NCI-H526 treated with DMSO at 0.1 percent for 48 hours (cell line): ENCODE measurements at regions not wholly inside any gene's neighbourhood (a gene's known extent, or its start where the extent isn't known, plus 50 kb on each side); places are given as distances from the start of the nearest gene placed in this dataset.

ENCODE experiments used
- DNase-seq: peaks from one replicate; lab custom pipeline; 2025; lab: John Stamatoyannopoulos, UW

DNA sequence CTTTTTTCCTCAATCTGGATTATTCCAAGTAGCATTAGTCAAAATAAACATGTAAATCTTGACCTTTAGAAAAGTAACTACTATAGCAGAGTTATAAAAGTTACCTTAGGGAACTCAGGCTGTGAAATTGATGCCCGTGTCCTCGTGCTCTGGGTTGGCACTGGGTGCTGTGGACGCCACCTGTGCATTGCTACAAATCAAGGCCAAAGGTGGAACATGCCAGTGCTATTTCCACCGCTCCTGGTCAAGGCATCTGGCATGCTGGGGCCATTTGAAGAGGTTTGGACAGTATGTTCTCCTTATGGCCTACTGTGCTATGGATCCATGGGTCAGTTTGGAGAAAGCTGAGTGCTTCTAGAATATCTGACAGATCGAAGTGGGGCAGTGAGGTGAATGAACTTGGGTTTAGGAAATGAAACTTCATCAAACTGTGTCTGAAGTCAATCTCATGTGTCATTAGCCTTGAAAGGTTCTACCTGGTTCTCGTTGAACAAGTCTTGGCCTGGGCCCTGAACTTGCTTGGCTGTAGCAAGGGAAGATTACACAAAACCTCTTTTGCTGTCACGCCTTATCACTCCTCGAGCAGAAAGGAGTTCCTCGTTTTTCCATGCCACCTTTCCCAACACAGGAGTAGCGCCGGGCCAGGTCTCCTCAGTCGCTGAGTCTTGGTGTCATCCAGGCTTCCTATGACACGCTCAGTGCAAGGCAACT, 397.6 kb upstream of the RGMA start:
- DNase-seq, result no peak

DNA sequence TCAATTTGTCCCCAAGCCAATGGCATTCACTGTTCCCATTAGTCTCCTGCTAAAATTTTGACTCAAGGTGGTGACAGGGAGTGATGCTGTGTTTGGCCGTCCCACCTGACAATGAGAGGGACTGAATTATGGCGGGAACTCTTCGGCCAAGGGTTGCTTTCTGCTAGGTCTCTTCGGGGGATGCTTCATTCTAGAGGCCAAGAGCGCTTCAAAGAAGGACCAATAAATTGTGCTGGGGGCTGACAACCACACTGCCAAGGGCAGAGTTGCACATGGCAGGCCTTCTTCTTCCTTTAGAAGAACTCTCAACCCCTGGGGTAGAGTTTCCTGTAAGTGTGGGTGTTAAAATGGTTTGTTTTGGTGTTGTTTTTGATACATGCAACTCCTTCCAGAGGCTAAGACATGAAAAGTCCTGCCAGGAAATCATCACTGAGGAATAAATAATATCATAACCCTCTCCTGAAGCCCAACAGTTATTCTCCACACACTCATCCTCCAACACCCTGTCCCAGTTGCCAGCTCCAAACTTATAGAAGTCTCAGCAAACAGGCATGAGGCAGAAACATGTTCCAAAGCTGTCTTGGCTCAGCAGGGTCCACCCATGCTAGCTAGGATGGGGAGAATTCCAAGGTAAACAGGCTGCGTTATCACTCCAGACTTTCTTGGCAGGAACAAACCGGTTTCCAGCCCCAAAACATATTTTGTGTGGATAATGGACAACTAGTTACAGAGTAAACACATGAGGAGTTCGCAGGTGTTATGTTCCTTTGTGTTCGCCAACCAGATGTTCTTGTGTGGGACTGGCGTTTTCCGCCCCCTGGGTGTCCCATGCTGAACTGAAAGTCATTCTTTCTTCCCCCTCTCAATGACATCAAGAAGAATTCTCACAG, 396.7 kb upstream of the RGMA start:
- no peak for DNase-seq

DNA sequence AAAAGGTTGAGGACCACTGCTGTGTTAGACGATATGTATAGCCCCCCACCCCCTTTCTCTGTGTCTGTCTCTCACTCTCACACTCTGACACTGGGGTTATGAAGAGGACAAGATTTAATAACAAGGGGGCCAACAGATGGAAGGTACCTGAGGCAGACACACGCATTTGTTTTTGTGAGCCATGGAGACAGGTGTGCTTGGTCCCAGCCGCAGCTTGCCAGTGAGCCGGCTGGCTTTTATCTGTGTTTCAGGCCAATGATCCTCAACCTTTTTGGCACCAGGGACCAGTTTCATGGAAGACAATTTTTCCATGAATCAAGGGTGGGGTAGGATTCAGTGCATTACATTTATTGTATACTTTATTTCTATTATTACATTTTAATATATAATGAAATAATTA, 394.9 kb upstream of the RGMA start:
- DNase-seq, result no peak

DNA sequence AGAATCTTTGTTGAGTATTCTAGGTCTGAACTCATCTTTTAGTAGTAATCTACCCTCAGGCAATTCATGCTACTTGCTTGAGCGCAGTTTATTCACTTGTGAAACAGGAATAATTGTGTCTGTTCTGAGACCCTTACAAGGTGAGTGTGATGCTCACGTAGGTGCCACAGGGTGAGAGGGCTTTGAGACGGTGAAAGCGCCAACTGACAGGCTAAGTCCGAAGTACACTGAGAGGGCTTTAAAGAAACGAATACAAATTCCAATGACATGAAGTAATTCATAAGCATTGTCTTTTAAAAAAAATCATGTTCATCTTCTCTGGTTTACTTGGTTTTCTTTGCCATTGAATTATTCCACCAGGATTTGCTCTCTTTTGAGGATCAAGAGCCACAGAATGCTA, 393.7 kb upstream of the RGMA start:
- no peak for DNase-seq

DNA sequence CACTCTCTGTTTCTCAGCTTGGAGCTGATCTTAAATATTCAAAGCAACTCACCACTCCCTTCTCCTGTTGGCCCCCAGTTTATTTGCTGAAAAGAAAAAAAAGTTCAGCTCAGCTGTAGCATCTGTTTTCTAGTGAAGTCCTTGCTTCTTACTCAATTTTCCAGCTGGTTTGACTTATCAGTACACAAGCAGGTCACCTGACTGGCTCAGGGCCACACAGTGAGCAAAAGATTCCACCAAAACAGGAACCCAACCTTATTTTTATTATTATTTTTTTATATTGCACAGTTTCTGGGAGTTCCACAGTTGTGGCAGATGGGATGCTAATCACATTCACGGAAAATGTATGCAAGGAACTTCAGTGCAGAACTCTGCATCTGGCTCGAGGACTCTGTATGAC, 390.7 kb upstream of the RGMA start:
- DNase-seq, result no peak

DNA sequence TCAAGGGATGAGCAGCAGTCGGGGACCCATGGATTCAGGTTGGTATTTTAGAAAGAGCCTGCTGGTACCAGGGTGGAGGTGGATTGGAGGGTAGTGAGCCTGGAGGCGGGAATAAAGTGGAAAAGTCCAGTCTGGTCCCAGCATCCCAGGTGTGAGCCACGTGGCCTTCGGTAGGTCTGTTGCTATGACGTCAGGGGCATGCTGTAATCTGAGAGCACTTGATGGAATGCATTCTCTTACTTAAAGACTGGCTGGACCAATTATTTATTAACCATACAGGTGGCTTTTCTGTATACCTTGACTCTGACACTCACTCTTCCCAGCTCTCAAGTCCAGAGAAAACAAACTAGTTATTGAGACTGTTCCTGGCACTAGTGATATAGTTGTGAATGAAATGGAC, 389.9 kb upstream of the RGMA start:
- no peak for DNase-seq

DNA sequence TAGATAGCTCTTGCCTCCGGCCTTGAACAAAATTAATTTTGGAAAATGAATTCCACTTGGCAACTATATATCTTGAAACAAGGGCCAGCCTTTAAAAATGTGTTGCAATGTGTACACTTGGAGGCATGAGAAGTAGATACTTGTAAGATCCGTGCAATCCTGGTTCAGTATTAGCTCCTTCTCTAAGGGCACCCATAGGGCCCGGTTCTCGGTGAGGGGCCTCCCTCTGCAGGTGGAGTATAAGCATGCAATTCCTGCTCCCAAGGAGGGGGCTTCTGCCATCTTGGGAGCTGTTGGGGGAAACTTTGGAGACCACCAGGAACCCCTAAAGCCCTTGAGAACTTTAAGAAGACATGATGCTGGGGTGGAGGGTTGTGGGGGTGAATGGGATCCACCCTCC, 388.7 kb upstream of the RGMA start:
- no peak for DNase-seq

DNA sequence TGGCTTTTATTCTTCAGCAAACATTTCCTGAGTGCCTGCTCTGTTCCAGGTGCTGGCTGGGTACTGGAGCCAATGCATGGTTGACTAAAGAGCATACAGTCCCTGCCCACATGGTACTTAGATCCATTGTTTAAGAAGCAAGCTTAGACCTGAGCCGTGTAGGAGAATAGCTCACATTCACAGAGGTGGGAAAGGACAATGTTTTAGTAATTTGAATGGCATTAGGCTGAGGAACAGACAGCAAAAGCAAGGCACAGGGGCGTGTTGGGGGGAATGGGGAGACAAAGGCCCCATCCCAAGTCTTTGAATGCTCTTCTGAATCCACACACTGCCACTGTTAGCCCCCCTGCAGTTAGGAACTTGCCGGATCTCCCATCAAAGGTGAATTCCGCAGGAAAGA, 388.2 kb upstream of the RGMA start:
- DNase-seq, result no peak

DNA sequence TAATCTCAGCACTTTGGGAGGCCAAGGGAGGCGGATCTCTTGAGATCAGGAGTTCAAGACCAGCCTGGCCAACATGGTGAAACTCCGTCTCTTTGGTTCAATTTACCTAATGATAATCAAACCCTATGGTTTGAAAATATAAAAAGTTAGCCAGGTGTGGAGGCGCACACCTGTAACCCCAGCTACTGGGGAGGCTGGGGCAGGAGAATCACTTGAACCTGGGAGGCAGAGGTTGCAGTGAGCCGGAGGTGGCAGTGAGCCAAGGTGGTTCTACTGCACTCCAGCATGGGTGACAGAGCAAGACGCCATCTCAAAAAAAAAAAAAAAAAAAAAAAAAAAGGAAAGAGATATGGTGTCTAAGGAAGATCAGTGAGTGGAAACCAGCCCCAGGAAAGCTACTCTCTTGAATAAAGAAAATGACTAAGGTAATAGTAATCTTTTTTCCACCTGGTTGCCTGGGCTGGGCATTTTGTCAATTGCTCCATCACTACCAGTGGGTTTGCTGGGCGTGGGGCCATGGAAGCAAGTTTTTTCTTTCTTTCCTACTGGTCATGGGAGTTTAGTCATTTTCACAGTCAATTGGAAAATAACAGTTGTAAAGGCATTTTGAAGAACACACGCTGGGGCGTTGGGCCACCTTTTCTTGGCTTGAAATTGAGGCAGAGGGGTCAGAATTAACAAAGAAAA, 387.6 kb upstream of the RGMA start:
- DNase-seq, result no peak

DNA sequence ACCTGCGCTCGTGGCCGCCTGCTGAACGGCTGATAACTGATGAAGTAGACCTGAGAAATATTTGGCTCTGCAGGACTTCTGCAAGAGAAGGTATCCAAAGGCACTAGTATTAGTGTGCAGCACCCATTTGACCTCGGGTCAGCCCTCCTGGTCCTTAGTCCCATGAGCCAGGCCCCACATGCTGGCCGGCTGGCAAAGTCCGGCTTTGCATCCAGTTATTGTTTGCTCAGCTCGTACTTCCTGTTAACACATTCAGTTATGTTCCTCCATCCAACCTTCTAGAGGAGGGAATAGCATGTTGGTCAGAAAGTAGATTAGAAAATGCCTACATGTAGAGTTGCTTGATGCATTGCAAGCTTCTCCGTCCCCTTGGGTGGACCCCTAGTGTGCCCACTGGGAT, 385.7 kb upstream of the RGMA start:
- no peak for DNase-seq

DNA sequence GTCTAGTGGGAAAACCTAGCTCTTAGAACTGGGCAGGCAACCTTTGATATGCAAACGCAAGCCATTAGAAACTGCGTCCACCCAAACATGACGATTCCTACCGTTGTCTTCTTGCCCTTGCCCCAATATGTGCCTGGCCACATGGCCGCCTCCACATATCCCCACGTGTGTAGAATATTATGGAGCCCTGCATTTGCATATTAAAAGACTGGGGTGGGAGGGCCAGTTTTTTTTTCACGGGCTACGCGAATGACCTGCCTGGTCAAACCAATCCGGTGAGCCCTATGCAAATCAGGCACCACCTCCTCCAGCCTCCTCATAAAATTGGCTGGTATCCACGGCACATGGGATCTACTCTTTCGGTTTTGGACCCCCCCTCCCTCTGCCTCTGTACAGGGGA, 381.0 kb upstream of the RGMA start:
- DNase-seq, result no peak

DNA sequence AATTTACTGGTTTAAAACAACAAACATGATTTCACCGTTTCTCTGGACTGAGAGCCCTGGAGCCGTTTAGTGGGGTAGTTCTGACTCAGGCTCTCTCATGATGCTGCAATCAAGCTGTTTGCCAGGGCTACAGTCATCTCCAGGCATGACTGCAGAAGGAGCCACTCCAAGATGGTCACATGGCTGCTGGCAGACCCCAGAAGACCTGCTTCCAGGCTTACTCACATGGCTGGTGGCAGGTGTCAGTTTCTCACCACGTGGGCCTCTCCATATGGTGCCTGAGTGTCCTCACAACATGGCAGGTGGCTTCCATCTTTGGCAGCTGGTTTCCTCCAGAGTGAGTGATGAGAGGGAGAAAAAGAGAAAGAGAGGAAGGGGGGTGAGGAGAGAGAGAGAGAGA, 378.3 kb upstream of the RGMA start:
- DNase-seq, result no peak

DNA sequence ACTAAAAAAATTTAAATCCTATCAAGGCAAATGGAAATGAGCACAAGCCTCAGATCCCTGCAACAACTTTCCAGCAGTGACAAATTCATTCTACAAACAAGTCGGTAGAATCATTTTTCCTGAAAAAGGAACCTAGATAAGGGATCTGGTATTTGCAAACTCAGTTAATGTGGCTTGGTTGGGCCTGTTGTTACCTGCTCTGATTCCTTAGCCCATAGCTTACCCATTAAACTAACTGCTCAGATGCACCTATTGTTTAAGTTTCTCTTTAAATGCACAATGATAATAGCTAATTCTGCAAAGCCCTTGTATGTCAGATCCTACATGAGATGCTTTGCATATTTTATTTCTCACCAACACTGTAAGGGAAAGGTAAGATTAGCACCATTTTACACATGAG, 377.4 kb upstream of the RGMA start:
- DNase-seq, result no peak

DNA sequence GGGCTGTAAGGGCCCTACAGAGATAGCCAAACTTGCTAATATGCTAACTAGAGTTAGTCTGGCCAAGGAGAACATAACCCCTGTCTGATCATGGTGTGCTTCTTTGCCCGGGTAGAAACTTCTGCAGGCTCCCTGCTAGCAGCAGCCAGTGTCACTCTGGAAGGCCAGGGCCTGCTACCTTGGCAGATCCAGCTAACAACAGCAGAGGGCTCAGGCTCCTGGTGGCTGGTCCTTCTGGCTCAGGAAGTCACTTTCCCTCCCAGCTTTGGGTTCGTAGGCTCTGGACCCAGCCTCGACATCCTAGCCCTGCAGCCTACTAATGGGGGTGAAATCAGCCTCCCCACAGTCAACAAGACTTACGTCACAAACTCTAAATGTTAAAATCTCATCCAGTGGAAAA, 373.7 kb upstream of the RGMA start:
- DNase-seq, result no peak

DNA sequence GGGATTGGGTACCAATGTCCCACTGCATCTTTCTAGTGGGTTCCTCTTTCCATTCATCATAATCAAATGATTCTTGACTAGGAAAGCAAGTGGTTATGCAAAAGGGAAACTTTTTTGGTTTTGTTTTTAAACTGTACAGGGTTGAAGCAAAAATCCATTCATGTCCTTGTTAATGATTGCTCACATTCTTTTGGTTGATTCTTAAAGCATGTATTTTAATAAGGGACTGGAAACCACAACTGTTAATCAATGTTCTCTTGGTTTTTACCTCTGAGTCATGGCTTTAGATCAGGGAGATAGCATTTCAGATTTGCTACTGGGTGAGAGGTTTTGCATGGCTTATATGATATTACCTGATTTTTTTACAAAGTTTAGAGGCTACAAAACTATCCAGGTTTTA, 371.7 kb upstream of the RGMA start:
- no peak for DNase-seq

DNA sequence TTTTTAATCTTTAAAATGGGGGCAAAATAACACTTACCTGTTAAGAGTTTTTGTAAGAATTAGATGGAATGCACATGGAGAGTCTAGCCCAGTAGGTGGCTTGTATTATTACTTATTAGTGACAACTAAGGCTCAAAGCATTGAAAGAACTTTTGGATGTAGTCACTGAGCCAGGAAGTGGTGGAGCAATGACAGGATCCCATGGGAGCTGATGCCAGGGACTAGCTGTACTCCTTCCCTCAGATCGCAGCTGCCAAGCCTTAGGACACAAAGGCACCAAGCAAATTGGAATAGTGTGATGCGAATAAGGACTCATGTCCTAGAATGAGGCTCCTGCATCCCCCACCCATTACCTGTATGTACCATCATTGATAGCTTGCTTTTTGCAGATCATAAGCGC, 370.4 kb upstream of the RGMA start:
- DNase-seq, result no peak

DNA sequence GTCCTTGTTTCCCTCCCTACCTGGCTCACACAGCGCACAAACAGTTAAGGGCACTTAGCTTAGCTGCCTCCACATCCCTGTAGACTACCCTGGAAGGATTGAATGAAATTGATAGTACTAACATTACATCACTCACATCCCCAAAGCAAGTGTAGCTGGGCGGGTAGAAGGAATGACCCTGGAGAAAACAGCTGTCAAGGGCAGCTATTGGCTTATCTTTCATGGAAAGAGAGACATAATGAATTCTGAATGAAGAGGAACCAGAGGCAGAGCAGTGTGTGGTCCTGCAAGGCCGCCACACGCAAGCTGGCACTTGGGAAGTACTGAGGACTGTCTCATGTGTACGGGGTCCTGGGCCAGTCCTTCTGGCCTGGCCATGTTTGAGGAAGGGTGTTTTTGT, 369.6 kb upstream of the RGMA start:
- DNase-seq, result no peak

DNA sequence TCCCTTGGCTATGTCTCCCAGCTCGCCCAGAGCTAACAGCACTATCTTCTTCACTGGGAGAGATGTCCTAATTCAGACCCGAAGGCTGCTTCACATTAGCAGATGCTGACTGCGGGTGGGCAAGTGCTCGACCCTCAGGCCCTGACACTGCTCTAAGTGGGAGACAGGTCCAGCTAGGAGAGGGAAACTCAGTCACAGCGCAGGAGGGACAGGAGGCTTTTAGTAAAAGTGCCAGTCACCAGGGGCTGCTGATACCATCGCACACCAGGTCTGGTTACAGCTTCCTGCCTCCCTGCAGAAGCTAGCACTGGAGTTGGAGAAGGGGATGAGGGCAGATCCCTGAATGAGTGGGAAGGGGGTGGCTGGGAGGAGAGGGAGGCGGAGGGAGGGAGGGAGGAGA, 365.8 kb upstream of the RGMA start:
- no peak for DNase-seq

DNA sequence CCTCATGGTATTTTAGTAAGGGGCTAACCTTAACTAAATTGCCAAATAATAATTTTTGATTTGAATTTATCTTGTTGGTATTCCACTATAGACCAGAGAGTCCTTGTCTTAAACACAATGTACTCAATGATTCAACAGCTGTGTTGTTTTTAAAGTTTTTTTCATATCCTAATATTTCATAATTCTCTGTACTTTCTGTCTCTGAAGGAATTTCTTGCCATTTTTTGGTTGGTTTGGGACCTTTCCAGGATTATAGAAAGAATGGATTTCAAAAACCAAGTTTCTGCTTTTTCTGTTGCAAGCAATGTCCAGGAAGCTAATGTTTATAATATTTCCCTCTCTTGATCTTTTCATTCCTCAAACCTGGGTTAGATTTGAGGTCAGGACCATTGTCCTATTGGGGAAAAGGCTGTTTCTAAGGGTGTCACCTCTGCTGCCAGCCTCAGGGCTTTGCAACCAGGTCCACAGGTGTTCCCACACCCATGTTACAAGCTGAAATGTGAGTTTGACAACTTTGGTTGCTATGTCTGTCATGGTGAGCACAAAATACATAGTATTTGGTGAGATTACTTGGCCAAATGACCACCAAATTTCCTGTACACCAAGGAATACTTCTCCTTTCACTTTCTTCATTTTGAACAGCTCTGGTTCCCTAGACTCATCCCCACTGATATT, 363.7 kb upstream of the RGMA start:
- no peak for DNase-seq

DNA sequence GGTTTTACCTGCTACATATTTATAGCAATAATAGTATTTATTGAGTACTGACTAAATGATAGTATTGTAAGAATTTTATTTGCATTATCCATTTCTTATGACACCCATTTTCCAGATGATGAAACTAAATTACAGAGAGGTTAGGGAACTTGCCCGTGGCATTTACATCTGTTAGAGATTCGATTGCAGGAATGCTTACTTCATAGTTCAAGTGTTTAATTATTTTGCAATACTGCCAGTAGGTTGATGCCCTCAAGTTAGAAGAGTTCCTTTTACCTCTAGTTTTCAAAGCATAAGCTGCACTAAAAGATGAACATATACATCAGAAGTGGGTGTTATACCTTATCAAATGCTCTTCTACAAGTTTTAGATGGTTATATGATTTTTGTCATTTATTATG, 362.8 kb upstream of the RGMA start:
- DNase-seq, result no peak

DNA sequence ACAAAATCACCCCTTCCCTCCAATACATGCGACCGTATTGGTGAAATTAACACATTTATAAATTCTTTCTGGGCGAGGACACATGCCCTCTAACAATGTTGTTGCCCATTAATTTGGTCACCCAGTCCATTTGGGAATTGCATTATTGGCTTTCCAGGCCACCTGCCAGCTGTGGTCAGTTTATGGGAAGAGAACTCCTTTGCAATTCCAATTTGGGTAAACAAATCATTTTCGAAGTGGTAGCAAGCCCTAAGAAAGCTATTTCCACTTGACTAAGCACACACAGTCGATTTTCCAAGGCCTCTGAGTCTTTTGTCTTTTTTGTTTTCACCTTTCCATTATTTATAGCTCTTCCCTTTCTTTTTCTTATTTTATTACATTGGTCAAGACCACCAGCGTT, 362.3 kb upstream of the RGMA start:
- DNase-seq, result peak; percentile 78

DNA sequence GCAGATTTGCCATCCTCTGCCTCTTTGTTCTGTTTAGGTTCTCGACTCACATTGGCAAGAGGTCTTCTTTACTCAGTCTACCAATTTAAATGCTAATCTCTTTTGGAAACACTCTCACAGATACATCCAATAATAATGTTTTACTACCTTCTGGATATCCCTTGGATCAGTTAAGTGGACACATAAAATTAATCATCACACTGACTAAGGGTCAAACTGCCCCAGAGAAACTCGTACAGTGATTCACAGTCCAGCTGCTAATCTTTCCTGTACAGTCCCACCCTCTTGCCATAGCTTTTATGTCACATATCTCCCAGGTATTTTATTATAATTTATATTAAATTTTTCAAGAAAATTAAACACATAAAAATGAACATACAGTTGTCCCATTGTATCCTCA, 360.8 kb upstream of the RGMA start:
- no peak for DNase-seq

DNA sequence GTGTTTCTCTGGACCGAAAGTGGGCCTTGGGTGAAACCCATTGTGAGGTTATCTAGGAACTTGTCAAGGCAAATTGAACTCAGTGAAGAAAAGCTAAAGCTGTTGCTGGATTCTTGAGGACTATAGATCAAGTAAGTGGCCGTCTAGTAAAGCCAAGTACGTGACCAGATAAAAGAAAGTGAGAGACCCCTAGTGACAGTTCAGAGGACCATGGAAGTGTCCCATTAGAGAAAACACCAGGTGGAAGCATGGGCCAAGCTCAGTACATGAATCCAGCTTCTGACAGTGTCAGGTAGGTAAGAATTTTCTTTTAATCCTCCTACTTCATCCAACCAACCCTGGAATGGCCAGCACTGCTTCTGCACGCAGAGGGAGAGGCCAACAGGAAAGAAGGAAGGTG, 349.3 kb upstream of the RGMA start:
- DNase-seq, result no peak
